ENCODE measurements at regions not wholly inside any gene's neighbourhood (a gene's known extent, or its start where the extent isn't known, plus 50 kb on each side); places are given as distances from the start of the nearest gene placed in this dataset.

- Histone ChIP-seq H3K9ac (ENCODE audit: low read depth in 1 of 3, low read length in 3 of 3) (peak overlapping the region; percentile 93 to 99 (median 99)), H3K9me3 (ENCODE audit: control insufficient read depth in 3 of 3, low read length in 3 of 3) (no peaks in the 10 kb centered on the region), H3K4me1 (ENCODE audit: control insufficient read depth in 3 of 3, insufficient read depth in 3 of 3, low read length in 3 of 3) (peaks cover 27 to 30% (median 27%) of the 10 kb centered on the region in 3 donors), H3K4me3 (ENCODE audit: low read length in 3 of 3) (peak overlapping the region; percentile 77 to 86 (median 80)), H3K27me3 (ENCODE audit: control insufficient read depth in 3 of 3, insufficient read depth in 3 of 3, low read length in 3 of 3) (no peaks in the 10 kb centered on the region), H3K36me3 (ENCODE audit: control insufficient read depth in 3 of 3, insufficient read depth in 3 of 3, low read length in 3 of 3) (no peaks in the 10 kb centered on the region), H3K27ac (ENCODE audit: low read depth, low read length) (peak overlapping the region; percentile 100)
Measured at GRCh38 chr1:244968881-244969280, 104.5 kb upstream of the HNRNPU start.

- Histone ChIP-seq H3K9ac (ENCODE audit: low read depth in 1 of 3, low read length in 3 of 3) (peak overlapping the region; percentile 93 to 99 (median 99)), H3K9me3 (ENCODE audit: control insufficient read depth in 3 of 3, low read length in 3 of 3) (no peaks in the 10 kb centered on the region), H3K4me3 (ENCODE audit: low read length in 3 of 3) (peak overlapping the region in 2 of 3 donors; percentile 46 to 77), H3K4me1 (ENCODE audit: control insufficient read depth in 3 of 3, insufficient read depth in 3 of 3, low read length in 3 of 3) (peaks cover 30 to 34% (median 30%) of the 10 kb centered on the region in 3 donors), H3K27ac (ENCODE audit: low read depth, low read length) (peak overlapping the region; percentile 100), H3K27me3 (ENCODE audit: control insufficient read depth in 3 of 3, insufficient read depth in 3 of 3, low read length in 3 of 3) (no peaks in the 10 kb centered on the region), H3K36me3 (ENCODE audit: control insufficient read depth in 3 of 3, insufficient read depth in 3 of 3, low read length in 3 of 3) (no peaks in the 10 kb centered on the region)
Measured at GRCh38 chr1:244968471-244968871, 104.1 kb upstream of the HNRNPU start.

GRCh38 chr1:244967159-244967558 is 102.8 kb upstream of the HNRNPU start:
- no peaks in the 10 kb centered on the region for H3K9me3 ChIP-seq (ENCODE audit: control insufficient read depth in 3 of 3, low read length in 3 of 3)
- no peak overlapping the region for H3K4me3 ChIP-seq (ENCODE audit: low read length in 3 of 3)
- H3K36me3 ChIP-seq (ENCODE audit: control insufficient read depth in 3 of 3, insufficient read depth in 3 of 3, low read length in 3 of 3) = no peaks in the 10 kb centered on the region
- no peak overlapping the region for H3K27ac ChIP-seq (ENCODE audit: low read depth, low read length)
- H3K9ac ChIP-seq (ENCODE audit: low read depth in 1 of 3, low read length in 3 of 3) = no peak overlapping the region
- peaks cover 29 to 40% (median 40%) of the 10 kb centered on the region in 3 donors for H3K4me1 ChIP-seq (ENCODE audit: control insufficient read depth in 3 of 3, insufficient read depth in 3 of 3, low read length in 3 of 3)
- no peaks in the 10 kb centered on the region for H3K27me3 ChIP-seq (ENCODE audit: control insufficient read depth in 3 of 3, insufficient read depth in 3 of 3, low read length in 3 of 3)

DNA sequence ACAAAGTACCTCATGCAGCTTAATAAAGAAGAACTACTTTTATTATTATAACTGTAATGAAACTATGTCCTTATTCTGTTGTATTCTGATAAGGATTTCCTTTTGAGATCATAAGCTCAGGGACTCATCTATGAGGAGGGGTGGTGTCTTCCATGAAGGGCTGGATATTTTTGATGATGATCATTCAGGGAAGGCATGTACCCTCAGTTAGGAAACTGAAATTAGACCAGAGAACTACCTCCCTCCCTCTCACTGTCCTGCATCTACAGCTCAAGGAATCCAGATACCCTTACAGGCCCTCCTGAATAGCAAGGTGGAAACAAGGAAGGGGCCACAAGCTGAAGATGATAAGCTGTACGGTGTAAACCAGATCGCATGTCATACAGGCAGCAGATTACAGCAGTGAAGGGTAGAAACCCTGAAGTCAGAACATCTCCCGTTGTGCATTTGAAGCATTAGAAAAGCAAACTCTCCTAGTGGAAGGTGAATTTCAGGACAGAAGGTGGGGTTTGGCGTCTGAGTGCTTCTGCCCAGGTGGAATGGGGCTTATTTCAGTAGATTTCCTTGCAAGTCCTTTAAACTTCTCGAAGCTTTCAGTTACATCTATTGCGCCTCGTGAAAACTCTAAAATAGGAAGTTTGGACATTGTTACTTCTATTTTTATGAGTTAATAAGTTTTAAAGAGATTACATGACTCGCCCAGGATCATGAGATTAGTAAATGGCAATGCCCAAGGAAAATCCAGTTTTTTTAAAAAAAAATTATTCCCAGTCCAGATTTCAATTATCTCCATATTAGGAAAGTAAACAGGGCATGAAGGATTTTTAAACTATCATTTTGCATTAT is 101.1 kb upstream of the HNRNPU start:
- Histone ChIP-seq H3K4me3 (ENCODE audit: low read length in 3 of 3) (peak overlapping the region; percentile 12 to 55 (median 23)), H3K27ac (ENCODE audit: low read depth, low read length) (peak overlapping the region; percentile 86), H3K27me3 (ENCODE audit: control insufficient read depth in 3 of 3, insufficient read depth in 3 of 3, low read length in 3 of 3) (no peaks in the 10 kb centered on the region), H3K4me1 (ENCODE audit: control insufficient read depth in 3 of 3, insufficient read depth in 3 of 3, low read length in 3 of 3) (peaks cover 26 to 51% (median 46%) of the 10 kb centered on the region in 3 donors), H3K9me3 (ENCODE audit: control insufficient read depth in 3 of 3, low read length in 3 of 3) (no peaks in the 10 kb centered on the region), H3K9ac (ENCODE audit: low read depth in 1 of 3, low read length in 3 of 3) (peak overlapping the region; percentile 35 to 68 (median 57)), H3K36me3 (ENCODE audit: control insufficient read depth in 3 of 3, insufficient read depth in 3 of 3, low read length in 3 of 3) (no peaks in the 10 kb centered on the region)

- H3K4me1 ChIP-seq (ENCODE audit: control insufficient read depth in 3 of 3, insufficient read depth in 3 of 3, low read length in 3 of 3) = peaks cover 26 to 51% (median 46%) of the 10 kb centered on the region in 3 donors
Measured at GRCh38 chr1:244964112-244964971, 100.0 kb upstream of the HNRNPU start.

DNA sequence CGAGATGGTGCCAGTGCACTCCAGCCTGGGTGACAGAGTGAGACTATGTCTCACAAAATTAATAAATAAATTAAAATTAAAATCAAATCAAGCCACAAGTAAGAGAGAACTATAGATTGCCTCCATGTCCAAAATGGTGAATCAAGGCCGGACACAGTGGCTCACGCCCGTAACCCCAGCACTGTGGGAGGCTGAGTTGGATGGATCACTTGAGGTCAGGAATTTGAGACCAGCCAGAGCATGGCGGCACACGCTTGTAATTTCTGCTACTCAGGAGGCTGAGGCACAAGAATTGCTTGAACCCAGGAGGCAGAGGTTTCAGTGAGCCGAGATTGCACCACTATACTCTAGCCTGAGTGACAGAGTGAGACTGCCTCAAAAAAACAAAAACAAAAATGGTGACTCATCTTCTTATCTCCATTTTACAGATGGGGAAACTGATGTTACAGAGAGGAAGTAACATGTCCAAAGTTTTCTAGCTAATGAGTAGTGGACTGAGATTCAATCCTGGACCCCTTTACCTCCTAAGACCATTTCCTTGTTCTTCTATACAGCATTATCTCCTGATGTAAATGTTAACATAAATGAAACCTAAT is 99.0 kb upstream of the HNRNPU start:
- Histone ChIP-seq H3K4me3 (ENCODE audit: low read length in 3 of 3) (no peak overlapping the region), H3K27ac (ENCODE audit: low read depth, low read length) (peak overlapping the region; percentile 86), H3K4me1 (ENCODE audit: control insufficient read depth in 3 of 3, insufficient read depth in 3 of 3, low read length in 3 of 3) (peaks cover 22 to 45% (median 42%) of the 10 kb centered on the region in 3 donors), H3K36me3 (ENCODE audit: control insufficient read depth in 3 of 3, insufficient read depth in 3 of 3, low read length in 3 of 3) (no peaks in the 10 kb centered on the region), H3K27me3 (ENCODE audit: control insufficient read depth in 3 of 3, insufficient read depth in 3 of 3, low read length in 3 of 3) (no peaks in the 10 kb centered on the region), H3K9me3 (ENCODE audit: control insufficient read depth in 3 of 3, low read length in 3 of 3) (no peaks in the 10 kb centered on the region), H3K9ac (ENCODE audit: low read depth in 1 of 3, low read length in 3 of 3) (peak overlapping the region in 1 of 3 donors; percentile 76)

More at GRCh38 chr1:244964112-244964971, 100.0 kb upstream of the HNRNPU start:
- Histone ChIP-seq H3K4me3 (ENCODE audit: low read length in 3 of 3) (peak overlapping the region; percentile 23 to 41 (median 32)), H3K27me3 (ENCODE audit: control insufficient read depth in 3 of 3, insufficient read depth in 3 of 3, low read length in 3 of 3) (no peaks in the 10 kb centered on the region), H3K36me3 (ENCODE audit: control insufficient read depth in 3 of 3, insufficient read depth in 3 of 3, low read length in 3 of 3) (no peaks in the 10 kb centered on the region), H3K27ac (ENCODE audit: low read depth, low read length) (peak overlapping the region; percentile 86), H3K9ac (ENCODE audit: low read depth in 1 of 3, low read length in 3 of 3) (peak overlapping the region; percentile 68 to 76 (median 68)), H3K9me3 (ENCODE audit: control insufficient read depth in 3 of 3, low read length in 3 of 3) (no peaks in the 10 kb centered on the region)

DNA sequence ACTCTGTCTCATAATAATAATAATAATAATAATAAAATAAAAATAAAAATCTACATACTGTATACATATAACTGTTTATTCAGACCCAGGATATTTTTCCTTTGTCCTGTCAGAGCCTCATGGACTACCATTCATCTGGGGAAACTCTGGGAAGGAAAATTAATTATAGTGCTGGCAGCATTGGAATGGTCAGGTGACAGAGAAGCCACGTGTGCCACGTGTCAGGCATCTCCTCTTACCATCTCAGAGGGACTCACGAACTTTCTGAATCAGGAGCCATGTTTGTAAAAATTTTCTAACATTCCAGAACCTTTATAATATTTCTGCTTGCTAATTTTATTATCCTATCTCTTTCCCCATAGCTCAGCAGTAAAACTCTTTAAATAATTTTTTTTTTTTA is 97.8 kb upstream of the HNRNPU start:
- peak overlapping the region; percentile 86 for H3K27ac ChIP-seq (ENCODE audit: low read depth, low read length)
- no peaks in the 10 kb centered on the region for H3K9me3 ChIP-seq (ENCODE audit: control insufficient read depth in 3 of 3, low read length in 3 of 3)
- peak overlapping the region in 1 of 3 donors; percentile 6 for H3K4me3 ChIP-seq (ENCODE audit: low read length in 3 of 3)
- H3K9ac ChIP-seq (ENCODE audit: low read depth in 1 of 3, low read length in 3 of 3) = no peak overlapping the region
- H3K36me3 ChIP-seq (ENCODE audit: control insufficient read depth in 3 of 3, insufficient read depth in 3 of 3, low read length in 3 of 3) = no peaks in the 10 kb centered on the region
- no peaks in the 10 kb centered on the region for H3K27me3 ChIP-seq (ENCODE audit: control insufficient read depth in 3 of 3, insufficient read depth in 3 of 3, low read length in 3 of 3)
- peaks cover 22 to 42% (median 39%) of the 10 kb centered on the region in 3 donors for H3K4me1 ChIP-seq (ENCODE audit: control insufficient read depth in 3 of 3, insufficient read depth in 3 of 3, low read length in 3 of 3)

GRCh38 chr1:244960904-244961303 is 96.6 kb upstream of the HNRNPU start:
- no peak overlapping the region for H3K9ac ChIP-seq (ENCODE audit: low read depth in 1 of 3, low read length in 3 of 3)
- peak overlapping the region; percentile 64 for H3K27ac ChIP-seq (ENCODE audit: low read depth, low read length)
- H3K4me1 ChIP-seq (ENCODE audit: control insufficient read depth in 3 of 3, insufficient read depth in 3 of 3, low read length in 3 of 3) = peaks cover 22 to 42% (median 39%) of the 10 kb centered on the region in 3 donors
- no peaks in the 10 kb centered on the region for H3K9me3 ChIP-seq (ENCODE audit: control insufficient read depth in 3 of 3, low read length in 3 of 3)
- no peaks in the 10 kb centered on the region for H3K36me3 ChIP-seq (ENCODE audit: control insufficient read depth in 3 of 3, insufficient read depth in 3 of 3, low read length in 3 of 3)
- no peaks in the 10 kb centered on the region for H3K27me3 ChIP-seq (ENCODE audit: control insufficient read depth in 3 of 3, insufficient read depth in 3 of 3, low read length in 3 of 3)
- H3K4me3 ChIP-seq (ENCODE audit: low read length in 3 of 3) = no peak overlapping the region

DNA sequence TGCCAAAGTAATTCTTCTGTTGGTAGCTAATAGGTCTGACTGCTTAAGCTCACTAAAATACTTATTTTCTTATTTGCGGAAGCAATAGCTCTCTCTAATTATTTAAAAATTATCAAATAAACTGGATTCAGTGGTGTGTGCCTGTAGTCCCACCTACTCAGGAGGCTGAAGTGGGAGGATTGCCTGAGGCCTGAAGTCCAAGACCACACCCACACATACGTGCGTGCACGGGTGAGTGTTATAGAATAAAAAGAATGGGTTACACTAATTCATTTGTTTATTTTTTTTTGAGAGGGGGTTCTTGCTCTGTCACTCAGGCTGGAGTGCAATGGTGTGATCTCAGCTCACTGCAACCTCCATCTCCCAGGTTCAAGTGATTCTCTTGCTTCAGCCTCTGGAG is 94.2 kb upstream of the HNRNPU start:
- no peak overlapping the region for H3K9ac ChIP-seq (ENCODE audit: low read depth in 1 of 3, low read length in 3 of 3)

More for the DNA sequence above, 94.2 kb upstream of the HNRNPU start:
- Histone ChIP-seq H3K9me3 (ENCODE audit: control insufficient read depth in 3 of 3, low read length in 3 of 3) (no peaks in the 10 kb centered on the region), H3K4me3 (ENCODE audit: low read length in 3 of 3) (no peak overlapping the region), H3K36me3 (ENCODE audit: control insufficient read depth in 3 of 3, insufficient read depth in 3 of 3, low read length in 3 of 3) (no peaks in the 10 kb centered on the region), H3K27me3 (ENCODE audit: control insufficient read depth in 3 of 3, insufficient read depth in 3 of 3, low read length in 3 of 3) (no peaks in the 10 kb centered on the region), H3K27ac (ENCODE audit: low read depth, low read length) (no peak overlapping the region), H3K4me1 (ENCODE audit: control insufficient read depth in 3 of 3, insufficient read depth in 3 of 3, low read length in 3 of 3) (peaks cover 9 to 31% (median 29%) of the 10 kb centered on the region in 3 donors)

Measured in skeletal muscle tissue (tissue), 3 donors.